GM18502 (cell line): ENCODE measurements at regions not wholly inside any gene's neighbourhood (a gene's known extent, or its start where the extent isn't known, plus 50 kb on each side); places are given as distances from the start of the nearest gene placed in this dataset.
"Not testable (repeated sequence)": the region's sequence is repeated elsewhere in the genome, so short reads cannot be mapped to it uniquely, and the experiment has no call there.

Experiments
- ATAC-seq: cut with Tn5 transposase; IDR thresholded peaks from one replicate; pipeline ENCODE4 v1.9.1; 2021; ENCODE audit warnings: mild to moderate bottlenecking; ENCODE audit not compliant: unreplicated experiment, poor library complexity

DNA sequence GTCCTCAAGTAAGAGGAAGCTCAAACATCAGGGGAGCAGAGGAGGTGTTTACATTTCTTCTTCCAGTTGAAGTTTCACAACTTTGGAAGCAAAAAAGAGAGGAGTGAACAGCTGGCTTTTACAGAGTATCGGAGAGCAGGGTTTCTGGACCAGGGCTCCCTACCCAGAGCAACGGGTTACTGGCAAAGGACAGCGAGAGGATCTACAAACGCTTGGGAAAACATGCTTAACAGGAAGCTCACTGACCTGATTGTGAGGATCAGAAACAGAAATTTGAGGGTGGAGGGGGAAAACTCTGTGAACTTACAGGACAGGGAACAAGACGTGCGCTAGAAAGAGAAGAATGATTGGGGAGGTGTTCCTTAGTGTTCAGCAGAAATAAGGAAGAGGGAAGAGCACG lies 85.7 kb upstream of the TAB2 start:
- no peak for ATAC-seq

DNA sequence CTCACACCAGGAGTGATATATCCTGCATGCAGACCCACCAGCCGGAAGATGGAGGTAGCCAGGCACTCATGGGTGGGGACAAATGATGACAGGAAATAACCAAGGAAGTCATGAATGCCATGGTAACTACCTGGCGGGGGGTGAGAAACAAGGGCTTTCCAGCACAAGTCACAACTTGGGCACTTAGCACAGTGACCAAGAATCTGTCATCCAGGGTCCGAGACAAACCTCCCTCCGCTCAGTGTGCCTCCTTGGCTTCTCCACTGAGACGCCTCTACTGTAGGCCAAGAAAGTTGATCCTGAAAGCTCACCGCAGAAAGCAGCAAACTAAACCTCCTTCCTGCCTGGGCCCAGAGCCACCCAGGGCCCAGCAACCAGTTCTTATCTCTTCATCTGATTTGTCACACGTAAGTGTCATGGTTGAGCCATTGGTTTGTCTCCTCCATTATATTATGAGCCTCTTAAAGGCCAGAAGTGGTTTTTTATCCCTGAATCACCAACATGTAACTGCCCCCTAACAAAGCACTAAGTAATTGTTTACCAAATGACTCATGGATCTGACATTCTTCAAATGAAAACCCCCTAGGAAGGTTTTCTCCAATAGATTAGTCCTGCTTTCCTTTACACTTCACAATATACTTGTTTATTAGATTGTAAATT lies 84.3 kb upstream of the TAB2 start:
- no peak for ATAC-seq

DNA sequence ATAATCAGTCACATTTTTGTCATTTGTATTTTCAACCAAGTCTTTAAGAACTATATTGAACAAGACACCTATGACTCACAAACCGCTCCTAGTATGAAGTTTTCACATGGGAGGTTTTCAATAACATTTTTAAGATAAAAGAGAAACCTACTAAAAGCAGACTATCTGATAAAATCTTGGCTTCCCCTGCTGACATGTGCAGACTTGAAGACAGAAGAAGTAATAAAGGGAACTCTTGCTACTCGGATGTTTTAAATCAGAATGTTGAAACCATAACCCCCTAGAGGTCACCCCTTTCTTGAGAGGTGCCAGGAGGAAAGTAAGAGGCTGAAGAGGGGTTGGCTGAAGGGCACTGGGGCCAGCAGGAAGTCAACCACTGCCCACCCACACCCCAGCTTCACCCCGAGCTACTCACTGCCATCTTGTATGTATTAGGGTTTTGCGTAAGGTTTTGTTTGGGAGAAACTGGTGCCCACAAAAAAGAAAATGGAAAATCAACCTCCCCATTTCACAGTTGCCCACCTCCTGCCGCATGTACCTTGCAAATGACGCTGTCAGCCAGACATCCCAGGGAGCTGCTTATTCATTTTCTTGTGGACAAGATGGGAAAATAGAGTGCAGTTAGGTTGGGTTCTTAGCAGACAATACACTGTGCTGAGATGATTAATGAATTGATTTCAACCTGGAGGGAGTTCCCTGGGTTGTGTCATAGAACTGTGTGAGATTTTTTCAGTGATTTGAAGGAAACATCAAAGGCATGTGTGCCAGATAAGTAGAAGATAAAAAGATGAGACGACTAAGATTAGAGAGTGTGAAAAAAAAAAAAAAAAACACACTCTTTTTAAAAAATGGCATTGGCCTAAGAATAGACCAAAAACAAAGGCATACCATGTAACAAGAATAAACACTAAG lies 83.2 kb upstream of the TAB2 start:
- ATAC-seq = no peak

DNA sequence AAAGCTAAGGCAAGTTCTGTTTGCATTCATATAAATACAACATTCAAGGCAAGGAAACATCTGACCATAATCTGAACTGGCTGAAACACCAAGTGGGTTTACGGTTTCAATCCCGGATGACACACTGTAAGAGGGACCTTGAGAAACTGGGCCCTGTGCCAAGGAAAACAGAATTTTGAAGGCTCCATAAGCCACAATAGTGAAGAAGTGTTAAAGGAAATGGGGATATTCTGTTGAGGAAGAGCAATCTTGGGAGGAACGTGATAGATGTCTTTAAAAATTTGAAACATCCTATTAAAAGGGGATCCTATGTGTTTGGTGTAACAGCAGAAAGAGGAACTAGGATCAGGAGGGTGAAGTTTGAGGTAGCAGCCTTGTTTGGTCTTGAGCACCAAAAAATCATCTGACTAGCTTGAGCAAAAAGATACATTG lies 82.4 kb upstream of the TAB2 start:
- ATAC-seq = peak; percentile 89

DNA sequence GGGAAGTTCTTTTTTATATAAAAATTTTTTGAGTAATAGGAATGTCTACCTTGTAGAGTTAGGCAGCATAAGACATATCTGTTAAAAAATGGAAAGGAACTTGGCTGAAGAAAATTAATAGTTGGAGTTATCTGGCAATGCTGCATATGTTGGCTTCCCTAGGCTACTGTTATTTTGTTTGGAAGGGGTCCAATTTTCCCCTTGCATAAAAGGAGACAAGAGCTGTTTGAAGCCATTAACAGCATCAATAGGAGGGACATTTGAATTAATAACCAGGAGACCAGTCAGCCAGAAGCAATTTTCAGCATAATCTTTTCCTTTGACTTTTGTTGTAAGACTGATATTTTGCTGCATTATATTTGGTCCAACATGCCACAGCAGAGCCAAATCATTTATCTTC lies 80.9 kb upstream of the TAB2 start:
- ATAC-seq = no peak

DNA sequence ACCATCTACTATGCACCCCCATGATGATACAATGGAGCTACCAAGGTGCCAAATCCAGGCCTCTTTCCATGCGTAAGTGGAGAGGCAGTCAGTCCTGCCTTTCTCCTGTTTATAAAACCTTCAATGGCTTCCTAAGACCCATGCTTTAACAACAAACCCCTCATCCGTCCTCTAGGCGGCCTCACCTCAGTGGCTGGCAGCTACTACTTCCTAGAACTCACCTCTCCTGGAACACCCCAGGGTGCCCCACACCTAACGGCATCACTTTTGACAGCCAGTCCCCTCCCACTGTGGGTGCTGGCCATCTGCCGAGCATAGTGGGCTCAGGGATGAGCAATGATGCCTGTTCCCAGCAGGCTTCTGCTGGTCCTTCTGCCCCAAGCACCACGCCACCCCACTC lies 80.0 kb upstream of the TAB2 start:
- ATAC-seq = no peak

DNA sequence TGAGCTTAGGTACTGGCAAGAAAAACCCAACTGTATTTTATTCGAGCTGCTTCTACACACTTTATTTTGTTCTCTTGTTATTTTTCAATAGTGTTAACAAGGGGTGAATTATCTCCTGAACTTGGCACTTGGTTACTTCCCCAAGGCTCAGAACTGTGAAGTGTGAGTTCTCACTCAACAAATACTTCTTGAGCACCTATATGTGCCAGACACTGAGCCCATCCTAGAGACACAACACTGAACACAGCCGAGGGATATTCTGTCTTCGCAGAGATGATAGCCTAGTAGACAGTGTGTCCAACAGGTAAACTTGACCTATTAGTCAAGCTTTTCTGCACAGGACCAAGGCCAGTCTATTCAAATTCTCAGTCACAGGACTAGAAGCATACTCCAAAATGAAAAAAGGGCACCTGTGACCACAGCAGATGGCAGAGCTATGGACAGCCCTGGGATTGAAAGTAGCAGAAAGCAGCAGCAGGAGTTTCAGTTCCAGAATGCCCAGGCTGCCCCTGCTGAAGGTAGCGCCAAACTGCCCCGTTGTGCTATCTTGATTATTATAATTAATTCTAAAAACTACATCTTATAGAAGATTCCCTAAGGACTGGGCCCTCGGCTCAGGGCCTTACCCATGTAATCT lies 77.8 kb upstream of the TAB2 start:
- ATAC-seq = no peak

DNA sequence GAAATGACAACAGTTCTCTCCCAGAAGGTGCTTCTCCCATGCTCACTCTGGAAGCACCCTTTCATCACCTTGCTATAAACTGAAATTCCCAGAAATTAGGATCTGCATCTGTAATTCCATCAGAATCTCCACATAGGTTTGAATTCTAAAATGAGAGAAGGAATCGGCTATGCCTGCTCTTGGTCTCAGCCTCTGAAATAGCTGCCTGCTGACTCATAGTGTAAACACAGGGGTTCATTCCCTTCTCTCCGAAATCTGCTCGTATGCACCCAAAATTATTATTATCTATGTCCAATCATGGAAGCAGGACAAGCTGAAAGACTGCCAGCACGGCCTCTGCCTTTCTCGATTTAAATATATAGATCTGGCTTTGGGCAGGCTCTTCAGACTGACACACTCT lies 74.6 kb upstream of the TAB2 start:
- no peak for ATAC-seq

DNA sequence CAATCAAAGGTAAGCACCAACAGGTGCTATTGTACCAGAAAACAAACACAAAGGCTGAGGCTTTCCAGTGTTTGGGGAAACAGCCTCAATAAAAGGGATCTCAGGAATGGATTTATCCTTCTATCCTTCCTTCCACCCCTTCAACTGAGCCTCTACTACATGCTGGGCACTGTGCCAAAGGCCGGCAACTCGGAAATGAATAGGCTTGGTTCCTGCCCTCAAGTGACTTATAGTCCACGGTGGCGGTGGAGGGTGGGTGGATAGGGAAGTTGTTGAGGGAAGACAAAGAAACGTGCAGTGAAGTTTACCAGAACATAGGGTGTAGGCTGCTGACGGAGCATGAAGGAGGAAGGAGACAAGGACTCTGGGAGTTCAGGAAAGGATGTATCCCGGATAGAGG lies 73.4 kb upstream of the TAB2 start:
- no peak for ATAC-seq

DNA sequence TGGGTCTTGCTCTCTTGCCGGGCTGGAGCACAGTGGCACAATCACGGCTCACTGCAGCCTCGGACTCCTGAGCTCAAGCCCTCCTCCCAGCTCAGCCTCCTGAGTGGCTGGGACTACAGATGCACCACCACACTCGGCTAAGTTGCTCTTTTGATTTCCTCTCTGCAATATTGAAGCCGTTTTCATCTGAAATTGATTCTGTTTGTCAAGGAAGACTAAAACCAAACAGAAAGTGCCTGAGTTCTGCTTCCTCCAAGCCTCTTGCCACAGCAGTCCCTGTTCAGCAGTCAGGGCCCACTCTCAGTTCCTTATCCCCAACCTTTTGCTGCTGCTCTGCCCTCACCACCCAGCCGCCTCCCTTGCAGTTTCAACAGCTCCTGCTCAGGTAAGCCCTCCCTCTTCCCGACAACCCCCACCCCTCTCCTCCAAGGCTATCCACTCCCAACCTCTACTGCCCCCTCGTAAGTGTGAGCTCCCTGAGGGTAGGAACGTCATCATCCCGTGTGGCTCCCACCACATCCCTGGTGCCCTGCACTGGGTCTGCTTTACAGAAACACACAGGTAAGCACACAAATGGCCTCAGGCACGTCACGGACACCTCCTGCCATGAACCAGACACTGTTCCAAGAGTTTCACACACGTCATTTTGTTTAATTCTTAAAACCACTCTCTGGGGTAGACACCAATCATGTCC lies 70.7 kb upstream of the TAB2 start:
- ATAC-seq = peak; percentile 98

DNA sequence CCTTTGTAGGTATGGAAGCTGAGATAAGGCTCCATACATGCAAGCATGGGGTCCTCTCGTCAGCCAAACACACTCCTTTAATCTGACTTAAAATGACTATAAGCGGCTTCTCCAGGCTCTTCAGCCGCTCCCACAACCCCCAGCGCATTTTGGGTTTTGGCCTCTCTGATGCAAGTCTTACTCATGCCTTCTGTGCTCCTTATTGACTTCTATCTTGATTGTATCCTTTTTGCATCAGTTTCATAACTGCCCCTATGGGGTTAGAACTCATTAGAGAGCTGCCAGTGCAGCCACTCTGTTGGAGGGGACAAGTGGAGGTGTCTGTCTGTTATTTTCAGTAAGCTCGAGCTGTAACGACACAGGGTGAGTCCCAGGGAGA lies 70.1 kb upstream of the TAB2 start:
- ATAC-seq = no peak

DNA sequence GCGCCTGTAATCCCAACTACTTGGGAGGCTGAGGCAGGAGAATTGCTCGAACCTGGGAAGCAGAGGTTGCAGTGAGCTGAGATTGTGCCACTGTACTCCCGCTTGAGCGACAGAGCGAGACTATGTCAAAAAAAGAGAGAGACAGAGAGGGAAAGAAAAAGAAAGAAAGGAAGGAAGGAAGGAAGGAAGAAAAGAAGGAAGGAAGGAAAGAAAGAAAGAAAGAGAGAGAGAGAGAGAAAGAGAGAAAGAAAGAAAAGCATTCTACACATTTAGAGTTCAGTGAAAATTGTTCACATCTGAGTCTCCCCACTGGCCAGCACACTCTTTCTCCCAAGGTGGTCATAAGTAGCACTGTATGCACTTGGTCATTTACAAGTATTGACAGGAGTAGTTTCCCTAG lies 69.2 kb upstream of the TAB2 start:
- not testable (repeated sequence) for ATAC-seq

DNA sequence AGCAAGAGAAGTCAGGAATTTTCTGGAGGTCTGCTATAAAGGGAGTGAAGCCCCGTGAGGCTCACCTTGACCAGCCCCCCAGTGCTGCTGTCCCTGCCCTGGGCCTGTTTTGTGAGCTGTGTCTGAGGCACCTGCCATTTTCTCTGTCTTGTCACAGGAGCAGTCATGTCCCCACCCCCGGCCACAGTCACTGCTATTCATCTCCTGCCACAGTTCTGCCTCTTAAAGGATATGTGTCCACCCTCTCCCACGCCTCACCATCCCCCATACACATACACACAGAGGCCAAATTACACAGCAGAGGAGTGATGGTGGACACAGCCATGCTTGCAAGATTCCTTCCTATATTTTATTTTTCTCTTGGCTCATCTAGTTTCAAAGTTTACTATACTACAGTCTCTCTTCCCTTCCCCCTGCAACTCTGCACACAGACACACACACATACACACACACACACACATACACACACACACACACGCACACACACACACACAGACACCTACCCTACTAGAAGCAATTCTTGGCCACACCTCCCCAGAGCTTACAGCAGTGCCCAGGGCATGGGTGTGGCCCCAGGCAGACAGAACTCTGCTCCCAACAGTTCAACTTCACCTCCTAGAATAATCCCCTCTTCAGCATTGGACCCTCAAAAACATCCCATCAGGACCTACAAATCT lies 68.7 kb upstream of the TAB2 start:
- ATAC-seq = no peak

DNA sequence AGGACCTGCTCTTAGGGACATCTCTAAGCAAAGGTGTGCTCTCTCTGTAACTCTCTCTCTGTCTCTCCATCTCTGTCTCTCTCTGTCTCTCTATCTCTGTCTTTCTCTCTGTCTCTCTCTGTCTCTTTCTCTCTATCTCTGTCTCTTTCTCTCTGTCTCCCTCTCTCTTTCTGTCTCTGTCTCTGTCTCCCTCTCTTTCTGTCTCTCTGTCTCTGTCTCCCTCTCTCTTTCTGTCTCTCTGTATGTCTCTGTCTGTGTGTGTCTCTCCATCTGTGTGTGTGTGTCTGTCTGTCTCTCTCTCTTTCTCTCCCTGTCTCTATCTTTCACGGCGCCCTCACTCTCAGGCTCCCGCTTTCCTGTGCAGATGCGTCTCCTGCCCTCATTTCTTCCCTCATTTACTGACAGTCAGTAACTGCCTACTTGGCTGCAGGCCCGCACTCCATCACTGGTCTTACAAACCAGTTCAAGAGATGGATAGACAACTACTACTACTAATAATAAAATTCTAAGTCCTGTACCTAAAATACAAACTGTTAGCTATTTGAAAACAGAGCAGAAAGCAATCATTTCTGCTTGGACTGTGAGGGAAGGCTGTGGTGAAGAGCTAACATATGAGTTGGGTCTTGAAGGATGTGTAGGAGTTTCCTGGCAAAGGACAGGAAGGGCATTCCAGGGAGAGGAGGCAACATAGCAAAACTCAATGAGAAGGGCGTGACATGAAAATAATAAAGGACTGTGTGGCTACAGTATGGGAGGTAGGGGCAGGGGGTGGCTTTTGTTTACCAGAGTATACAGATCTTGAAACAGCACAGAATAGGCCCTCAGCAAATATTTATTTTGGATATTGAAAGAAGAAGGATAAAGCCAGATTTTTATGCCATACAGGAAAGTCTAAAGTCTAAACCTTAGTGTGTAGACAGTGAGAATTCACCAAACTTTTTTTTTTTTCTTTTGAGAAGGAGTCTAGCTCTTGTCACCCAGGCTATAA lies 67.8 kb upstream of the TAB2 start:
- no peak for ATAC-seq

DNA sequence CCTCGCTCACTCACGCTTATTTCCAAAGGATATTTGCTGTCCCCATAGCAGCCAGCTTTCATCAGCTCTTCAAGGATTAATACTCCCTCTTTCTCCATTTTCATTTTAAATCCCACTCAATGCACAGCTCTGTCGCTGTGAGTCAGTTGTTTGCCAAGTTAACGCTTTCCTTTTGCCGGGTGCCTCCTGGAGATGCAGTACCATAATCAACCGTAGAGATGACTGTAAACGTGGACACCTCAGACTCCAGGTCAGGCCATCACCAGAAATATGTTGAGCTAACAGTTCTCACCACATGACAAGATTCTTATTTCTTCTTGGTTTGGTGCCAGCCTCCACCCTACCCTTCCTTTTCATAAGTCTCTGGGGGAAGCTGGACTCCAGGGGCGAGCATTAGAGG lies 66.6 kb upstream of the TAB2 start:
- ATAC-seq = no peak

DNA sequence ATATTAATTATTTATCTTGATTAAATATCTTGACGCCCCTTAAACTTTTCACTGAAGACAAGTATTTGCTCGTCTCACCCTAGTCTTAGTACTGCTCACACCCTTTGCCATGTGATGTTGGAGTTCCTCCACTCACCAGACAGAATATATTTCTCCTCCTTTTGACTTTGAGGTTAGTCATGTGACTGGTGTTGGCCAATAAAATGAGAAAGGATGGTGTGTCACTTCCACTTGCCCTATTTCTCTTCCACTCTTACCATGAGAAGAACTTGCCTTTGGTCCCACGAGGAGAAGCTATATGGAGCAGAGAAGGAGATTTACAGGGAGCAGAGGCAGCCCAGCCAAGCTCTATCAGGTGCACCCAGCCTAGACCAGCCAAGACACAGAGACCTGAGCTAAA lies 64.9 kb upstream of the TAB2 start:
- ATAC-seq = no peak

DNA sequence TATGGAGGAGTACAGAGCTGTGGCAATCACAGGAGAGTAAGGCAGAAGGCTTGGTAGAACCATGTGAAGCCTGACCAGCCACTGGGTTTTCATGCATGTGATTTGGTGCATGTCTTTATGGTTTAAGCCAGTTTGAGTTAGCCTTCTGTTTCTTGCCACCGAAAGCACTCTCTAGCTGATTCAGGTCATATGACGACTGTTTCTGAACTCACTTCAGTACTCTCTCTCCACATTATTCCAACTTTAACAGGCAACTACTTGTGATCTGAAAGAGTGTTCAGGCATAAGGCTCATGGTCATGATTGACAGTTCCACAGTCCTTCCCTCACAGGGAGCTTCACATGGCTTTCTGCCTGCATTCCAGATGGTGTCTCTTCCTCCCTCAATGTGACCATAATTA lies 63.3 kb upstream of the TAB2 start:
- ATAC-seq = no peak

DNA sequence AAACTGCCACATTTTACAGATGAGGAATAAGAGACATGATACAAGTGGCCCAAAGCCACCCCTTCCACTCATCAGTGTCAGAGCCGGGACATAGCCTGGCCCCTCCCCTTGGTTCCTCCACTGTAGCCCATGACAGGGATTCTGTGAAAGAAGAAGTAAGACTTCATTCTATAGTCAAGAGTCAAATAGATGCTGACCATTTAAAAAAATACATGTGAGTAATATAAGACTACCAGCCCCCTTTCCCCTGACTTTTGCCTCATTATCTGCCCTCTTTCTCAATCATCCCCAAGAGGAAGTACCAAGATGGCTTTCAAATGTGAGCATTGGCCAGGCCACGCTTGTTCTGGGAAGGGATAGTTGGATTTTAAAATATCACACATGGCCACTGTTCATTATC lies 57.8 kb upstream of the TAB2 start:
- ATAC-seq = no peak

DNA sequence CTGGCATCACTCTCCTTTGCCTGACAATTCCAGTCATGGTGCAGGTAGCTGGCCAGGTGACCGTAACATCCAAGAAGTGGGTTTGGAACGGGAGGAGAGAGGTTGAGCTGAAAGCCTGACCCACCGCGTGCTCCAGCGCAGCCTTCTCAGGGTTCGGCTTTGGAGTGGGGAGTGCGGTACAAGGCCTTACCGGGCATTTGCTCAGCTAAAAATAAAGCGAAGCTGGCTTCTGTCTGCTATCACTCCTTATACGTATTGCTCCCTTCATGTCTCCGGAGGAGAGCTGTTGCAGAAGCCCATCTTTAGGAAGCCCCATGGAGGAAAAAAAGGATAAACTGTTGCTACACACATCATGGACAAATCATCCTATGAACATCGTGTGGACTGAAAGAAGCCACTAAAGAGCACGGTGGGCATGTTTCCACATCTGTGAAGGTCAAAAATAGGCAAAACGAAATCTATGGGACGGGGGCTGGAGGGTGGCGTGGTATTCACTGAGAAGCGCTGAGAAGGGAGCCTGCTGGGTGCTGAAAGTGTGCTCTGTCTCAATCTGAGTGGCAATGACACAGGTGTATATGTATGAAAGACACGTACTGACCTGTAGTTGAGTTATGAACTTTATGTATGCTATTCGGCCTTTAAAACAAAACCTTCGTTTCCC lies 57.2 kb upstream of the TAB2 start:
- ATAC-seq = no peak
